Loucy (cell line): ENCODE measurements at regions not wholly inside any gene's neighbourhood (a gene's known extent, or its start where the extent isn't known, plus 50 kb on each side); places are given as distances from the start of the nearest gene placed in this dataset.

Source experiments
- EZH2phosphoT487 ChIP-seq: fragments of 200-600 bp; IDR thresholded peaks from 2 replicates; pipeline ENCODE4 v1.6.1; 2018; ENCODE audit warnings: antibody characterized with exemption, mild to moderate bottlenecking, moderate library complexity, borderline replicate concordance
- TF ChIP-seq, protein P1 (sequence below): fragments of 200-600 bp; sonication (generic); conservative IDR thresholded peaks from 2 replicates; pipeline ENCODE4 v1.5.1; 2014; ENCODE audit warnings: mild to moderate bottlenecking, antibody characterized with exemption, low read length

DNA sequence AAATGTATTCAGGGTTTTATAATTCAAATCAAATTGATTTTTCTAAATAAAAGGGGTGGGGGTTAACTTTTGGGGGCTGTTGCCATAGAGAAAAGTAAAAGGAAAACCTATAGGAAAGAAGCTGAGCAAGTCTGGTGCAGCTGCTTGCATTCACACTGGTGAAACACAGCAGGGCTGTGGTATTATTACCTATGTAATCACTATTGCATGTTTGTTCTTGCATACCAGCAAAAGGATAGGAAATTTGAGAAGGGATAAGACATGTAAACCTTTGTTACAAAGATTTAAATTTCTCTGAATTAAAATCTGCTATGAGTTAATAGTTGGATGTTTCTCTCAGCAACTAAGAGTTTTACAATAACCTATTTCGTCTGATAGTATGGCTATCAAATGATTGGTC is 346.7 kb downstream of the EFNA5 start:
- TF ChIP-seq, protein P1, sequence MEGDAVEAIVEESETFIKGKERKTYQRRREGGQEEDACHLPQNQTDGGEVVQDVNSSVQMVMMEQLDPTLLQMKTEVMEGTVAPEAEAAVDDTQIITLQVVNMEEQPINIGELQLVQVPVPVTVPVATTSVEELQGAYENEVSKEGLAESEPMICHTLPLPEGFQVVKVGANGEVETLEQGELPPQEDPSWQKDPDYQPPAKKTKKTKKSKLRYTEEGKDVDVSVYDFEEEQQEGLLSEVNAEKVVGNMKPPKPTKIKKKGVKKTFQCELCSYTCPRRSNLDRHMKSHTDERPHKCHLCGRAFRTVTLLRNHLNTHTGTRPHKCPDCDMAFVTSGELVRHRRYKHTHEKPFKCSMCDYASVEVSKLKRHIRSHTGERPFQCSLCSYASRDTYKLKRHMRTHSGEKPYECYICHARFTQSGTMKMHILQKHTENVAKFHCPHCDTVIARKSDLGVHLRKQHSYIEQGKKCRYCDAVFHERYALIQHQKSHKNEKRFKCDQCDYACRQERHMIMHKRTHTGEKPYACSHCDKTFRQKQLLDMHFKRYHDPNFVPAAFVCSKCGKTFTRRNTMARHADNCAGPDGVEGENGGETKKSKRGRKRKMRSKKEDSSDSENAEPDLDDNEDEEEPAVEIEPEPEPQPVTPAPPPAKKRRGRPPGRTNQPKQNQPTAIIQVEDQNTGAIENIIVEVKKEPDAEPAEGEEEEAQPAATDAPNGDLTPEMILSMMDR, result no peak
- no peak for TF ChIP-seq EZH2phosphoT487
